ENCODE measurements at regions not wholly inside any gene's neighbourhood (a gene's known extent, or its start where the extent isn't known, plus 50 kb on each side); places are given as distances from the start of the nearest gene placed in this dataset.
"Not testable (repeated sequence)": the region's sequence is repeated elsewhere in the genome, so short reads cannot be mapped to it uniquely, and the experiment has no call there.

GRCh38 chr2:222760301-222760897 is 88.9 kb downstream of the MOGAT1 start:
- no peak overlapping the region for H3K4me3 ChIP-seq (ENCODE audit: low read depth, low read length)
- DNase-seq (ENCODE audit: low read depth) = no peak
- no peak for TF ChIP-seq CTCF (IDR thresholded peaks at IDR 0.05; ENCODE audit: low read depth, low read length, missing control alignments)

GRCh38 chr2:222761888-222762287 is 90.4 kb downstream of the MOGAT1 start:
- no peak overlapping the region for H3K4me3 ChIP-seq (ENCODE audit: low read depth, low read length)
- no peak for TF ChIP-seq CTCF (IDR thresholded peaks at IDR 0.05; ENCODE audit: low read depth, low read length, missing control alignments)
- no peak for DNase-seq (ENCODE audit: low read depth)

GRCh38 chr2:222762342-222762741 is 90.9 kb downstream of the MOGAT1 start:
- no peak for DNase-seq (ENCODE audit: low read depth)
- no peak for TF ChIP-seq CTCF (IDR thresholded peaks at IDR 0.05; ENCODE audit: low read depth, low read length, missing control alignments)
- no peak overlapping the region for H3K4me3 ChIP-seq (ENCODE audit: low read depth, low read length)

- not testable (repeated sequence) for DNase-seq (ENCODE audit: low read depth); H3K4me3 ChIP-seq (ENCODE audit: low read depth, low read length)
These were observed 94.4 kb downstream of the MOGAT1 start for GRCh38 chr2:222765883-222766282.

- not testable (repeated sequence) for H3K4me3 ChIP-seq (ENCODE audit: low read depth, low read length); DNase-seq (ENCODE audit: low read depth)
These were observed 92.8 kb upstream of the ACSL3 start for GRCh38 chr2:222768019-222768418.

GRCh38 chr2:222769446-222769845 is 91.4 kb upstream of the ACSL3 start:
- no peak for DNase-seq (ENCODE audit: low read depth)
- no peak for TF ChIP-seq CTCF (IDR thresholded peaks at IDR 0.05; ENCODE audit: low read depth, low read length, missing control alignments)
- no peak overlapping the region for H3K4me3 ChIP-seq (ENCODE audit: low read depth, low read length)

GRCh38 chr2:222769941-222770340 is 90.9 kb upstream of the ACSL3 start:
- DNase-seq (ENCODE audit: low read depth) = no peak
- H3K4me3 ChIP-seq (ENCODE audit: low read depth, low read length) = no peak overlapping the region
- TF ChIP-seq CTCF (IDR thresholded peaks at IDR 0.05; ENCODE audit: low read depth, low read length, missing control alignments) = no peak

- no peak for TF ChIP-seq CTCF (IDR thresholded peaks at IDR 0.05; ENCODE audit: low read depth, low read length, missing control alignments)
- no peak overlapping the region for H3K4me3 ChIP-seq (ENCODE audit: low read depth, low read length)
- no peak for DNase-seq (ENCODE audit: low read depth)
These were observed 89.0 kb upstream of the ACSL3 start for GRCh38 chr2:222771832-222772231.

All from GM12864 (cell line).